SK-N-SH (cell line): ENCODE measurements at regions not wholly inside any gene's neighbourhood (a gene's known extent, or its start where the extent isn't known, plus 50 kb on each side); places are given as distances from the start of the nearest gene placed in this dataset.

Experiments used
- CTCF ChIA-PET: fragments of 300-600, 350-600 bp; formaldehyde crosslinking; extraction: SDS; loops from one replicate; lab custom pipeline; 2021; lab: Yijun Ruan, JAX
- POLR2A ChIA-PET: fragments of 350-600 bp; sonication (Branson Sonifier 250); formaldehyde crosslinking; extraction: SDS; loops from one replicate; lab custom pipeline; 2020; ENCODE audit warnings: antibody characterized with exemption, inconsistent platforms; lab: Yijun Ruan, JAX
- DNase-seq: peaks from one replicate; pipeline ENCODE4 v3.0.0; 2012
- H2AFZ ChIP-seq: fragments of 200-600 bp; sonication (generic); 2 replicates; pipeline ENCODE4 v1.8.1; 2016; ENCODE audit warnings: antibody characterized with exemption, mild to moderate bottlenecking, low read depth
- H3F3A ChIP-seq: fragments of 200-600 bp; sonication (generic); replicated peaks from 2 replicates; pipeline ENCODE3; 2016; ENCODE audit warnings: antibody characterized with exemption, mild to moderate bottlenecking; ENCODE audit not compliant: insufficient read depth
- H3K27ac ChIP-seq, 2 experiments: fragments of 200-500 bp in 1 of 2; fragments of 200-600 bp in 1 of 2; sonication (Bioruptor generic) in 1 of 2; sonication (generic), shearing (Covaris generic) in 1 of 2; 2 replicates each; pipeline versions ENCODE4 v1.5.1 to v1.6.1; 2014 to 2016; ENCODE audit warnings: low read depth in 2 of 2, inconsistent platforms in 1 of 2, low read length in 1 of 2, mild to moderate bottlenecking in 1 of 2, mixed read lengths in 1 of 2
- H3K27me3 ChIP-seq: fragments of 200-600 bp; sonication (generic), shearing (Covaris generic); 2 replicates; pipeline ENCODE4 v1.6.1; 2016; ENCODE audit warnings: mixed run types; ENCODE audit not compliant: insufficient read depth
- H3K36me3 ChIP-seq, 2 experiments: fragments of 200-500 bp in 1 of 2; fragments of 200-600 bp in 1 of 2; sonication (Bioruptor generic) in 1 of 2; sonication (generic) in 1 of 2; replicated peaks in 1 of 2; 2 replicates each; pipeline versions ENCODE3 to v1.5.1; 2014 to 2016; ENCODE audit warnings: low read length in 1 of 2, mild to moderate bottlenecking in 1 of 2; ENCODE audit not compliant: insufficient read depth in 2 of 2, control insufficient read depth in 1 of 2
- H3K4me1 ChIP-seq, 2 experiments: fragments of 200-500 bp in 1 of 2; fragments of 200-600 bp in 1 of 2; sonication (Bioruptor generic) in 1 of 2; sonication (generic), shearing (Covaris generic) in 1 of 2; 2 replicates each; pipeline versions ENCODE4 v1.5.1 to v1.6.1; 2014 to 2016; ENCODE audit warnings: low read depth in 1 of 2, low read length in 1 of 2, mixed run types in 1 of 2; ENCODE audit not compliant: insufficient read depth in 2 of 2, control insufficient read depth in 1 of 2
- H3K4me2 ChIP-seq: fragments of 200-600 bp; sonication (generic), shearing (Covaris generic); 2 replicates; pipeline ENCODE4 v1.6.1; 2017; ENCODE audit warnings: mixed run types
- H3K4me3 ChIP-seq, 2 experiments: fragments of 200-500 bp in 1 of 2; fragments of 200-600 bp in 1 of 2; sonication (Bioruptor generic) in 1 of 2; sonication (generic), shearing (Covaris generic) in 1 of 2; 2 replicates each; pipeline versions ENCODE4 v1.5.1 to v1.8.1; 2014 to 2016; ENCODE audit warnings: low read depth in 2 of 2, inconsistent platforms in 1 of 2, low read length in 1 of 2, mild to moderate bottlenecking in 1 of 2, mixed read lengths in 1 of 2, moderate library complexity in 1 of 2
- H3K79me2 ChIP-seq: fragments of 200-600 bp; sonication (generic); 2 replicates; pipeline ENCODE4 v1.8.1; 2017; ENCODE audit warnings: mild to moderate bottlenecking; ENCODE audit not compliant: insufficient read depth
- H3K9ac ChIP-seq: fragments of 200-600 bp; sonication (generic); 2 replicates; pipeline ENCODE4 v1.6.1; 2017; ENCODE audit warnings: mixed run types
- H3K9me2 ChIP-seq: fragments of 200-600 bp; sonication (generic); 2 replicates; pipeline ENCODE4 v1.6.1; 2017; ENCODE audit warnings: mixed run types
- H3K9me3 ChIP-seq: fragments of 200-600 bp; sonication (generic); 2 replicates; pipeline ENCODE4 v1.6.1; 2017; ENCODE audit warnings: mixed run types, mild to moderate bottlenecking, moderate library complexity
- H4K20me1 ChIP-seq: fragments of 200-600 bp; sonication (generic); 2 replicates; pipeline ENCODE4 v1.6.1; 2017; ENCODE audit warnings: mild to moderate bottlenecking, mixed run types; ENCODE audit not compliant: insufficient read depth
- CHD2 ChIP-seq: fragments of 150-350 bp; IDR thresholded peaks from 2 replicates; pipeline ENCODE4 v1.6.1; 2018; ENCODE audit warnings: low read length; ENCODE audit not compliant: partially characterized antibody
- EZH2phosphoT487 ChIP-seq: fragments of 200-600 bp; sonication (generic); IDR thresholded peaks from 2 replicates; pipeline ENCODE4 v1.6.1; 2017; ENCODE audit warnings: low read depth, mixed run types, mild to moderate bottlenecking, antibody characterized with exemption, moderate library complexity, borderline replicate concordance
- FOXJ3 ChIP-seq: sonication (generic); formaldehyde crosslinking; IDR thresholded peaks from 2 replicates; pipeline ENCODE4 v1.5.1; 2020; ENCODE audit warnings: mild to moderate bottlenecking, missing genetic modification reagents
- FOXM1 ChIP-seq: IDR thresholded peaks from 2 replicates; pipeline ENCODE4 v1.4.0; 2012; ENCODE audit warnings: low read depth, mild to moderate bottlenecking
- GABPA ChIP-seq: IDR thresholded peaks from 2 replicates; pipeline ENCODE4 v1.4.0; 2012; ENCODE audit warnings: low read depth, mild to moderate bottlenecking
- GATA2 ChIP-seq: sonication (generic); formaldehyde crosslinking; IDR thresholded peaks from 2 replicates; pipeline ENCODE4 v1.5.0; 2020; ENCODE audit warnings: mild to moderate bottlenecking, missing genetic modification reagents
- JUND ChIP-seq: IDR thresholded peaks from 2 replicates; pipeline ENCODE4 v1.4.0; 2012
- MAX ChIP-seq: IDR thresholded peaks from 2 replicates; pipeline ENCODE4 v1.4.0; 2012; ENCODE audit warnings: low read depth
- MXI1 ChIP-seq: IDR thresholded peaks from 2 replicates; pipeline ENCODE4 v1.6.1; 2012; ENCODE audit warnings: mild to moderate bottlenecking, low read depth, low read length, improper control_type of control experiment
- NFIC ChIP-seq: IDR thresholded peaks from 2 replicates; pipeline ENCODE4 v1.4.0; 2012; ENCODE audit warnings: borderline replicate concordance
- NRF1 ChIP-seq: IDR thresholded peaks from 2 replicates; pipeline ENCODE4 v1.6.1; 2012; ENCODE audit warnings: low read depth, mild to moderate bottlenecking, low read length
- POLR2AphosphoS5 ChIP-seq: IDR thresholded peaks from 2 replicates; pipeline ENCODE4 v1.6.1; 2012; ENCODE audit warnings: low read depth, low read length
- RAD21 ChIP-seq: IDR thresholded peaks from 2 replicates; pipeline ENCODE4 v1.6.1; 2012; ENCODE audit warnings: mild to moderate bottlenecking, low read length
- RXRA ChIP-seq: IDR thresholded peaks from 2 replicates; pipeline ENCODE4 v1.4.0; 2012; ENCODE audit warnings: low read depth, mild to moderate bottlenecking, borderline replicate concordance
- SMC3 ChIP-seq: IDR thresholded peaks from 2 replicates; pipeline ENCODE4 v1.6.1; 2012; ENCODE audit warnings: low read depth, low read length, improper control_type of control experiment
- USF1 ChIP-seq: IDR thresholded peaks from 2 replicates; pipeline ENCODE4 v1.4.0; 2012; ENCODE audit warnings: low read depth, borderline replicate concordance
- ZBTB33 ChIP-seq: IDR thresholded peaks from 2 replicates; pipeline ENCODE4 v1.4.0; 2012; ENCODE audit warnings: low read depth, borderline replicate concordance
- WGBS: methylation state at CpG from one replicate; pipeline ENCODE4 v1.1.6; 2017; ENCODE audit warnings: low lambda C conversion rate; 5-methylcytosine and 5-hydroxymethylcytosine counted together
- TF ChIP-seq, protein P1 (sequence below): IDR thresholded peaks from 2 replicates; pipeline ENCODE4 v1.6.1; 2012; ENCODE audit warnings: mild to moderate bottlenecking, low read depth, low read length, moderate library complexity

DNA sequence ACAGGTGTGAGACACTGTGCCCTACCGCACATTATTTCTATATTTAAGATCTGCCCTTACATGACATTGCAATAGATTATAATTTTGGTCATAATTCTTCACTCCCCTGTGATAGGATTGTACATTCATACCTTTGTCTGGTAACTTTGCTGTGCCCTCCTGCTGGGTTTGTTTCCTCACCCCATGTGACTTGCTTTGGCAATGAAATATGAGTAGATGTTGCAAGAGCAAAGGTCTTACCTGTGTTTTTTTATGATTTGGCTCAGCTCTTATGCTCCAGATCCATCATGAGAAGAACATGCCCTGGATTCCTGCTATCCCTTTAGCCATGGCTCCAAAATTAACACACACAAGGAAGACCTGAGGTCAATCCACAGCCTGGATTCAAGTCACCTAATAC is 137.7 kb upstream of the EOMES start:
- 6% methylated on average over 1 of the region's 1 CpG for WGBS
- DNase-seq: no peak
- Histone ChIP-seq H3K27me3 (no peaks in the 10 kb centered on the region; the same call in 1 of the 2 replicates), H3F3A (no peaks in the 10 kb centered on the region), H4K20me1 (no peaks in the 10 kb centered on the region), H3K4me3 (no peak overlapping the region), H3K4me2 (no peak overlapping the region), H3K9me2 (no peaks in the 10 kb centered on the region), H3K27ac (no peak overlapping the region), H2AFZ (no peak overlapping the region), H3K9ac (no peak overlapping the region), H3K4me1 (no peaks in the 10 kb centered on the region), H3K79me2 (no peaks in the 10 kb centered on the region), H3K36me3 (no peaks in the 10 kb centered on the region), H3K9me3 (no peaks in the 10 kb centered on the region)
- ChIA-PET CTCF (interaction anchor here (0.7 to 0.9 kb wide), 2 partner anchors 148 to 513 kb away, joined by 3 read pairs; no protein-coding TSS in a partner anchor), POLR2A (no interaction called here)
- TF ChIP-seq GATA2 (no peak), EZH2phosphoT487 (no peak), ZBTB33 (no peak), FOXM1 (no peak), MAX (no peak), JUND (no peak), NRF1 (no peak), GABPA (no peak), POLR2AphosphoS5 (no peak), SMC3 (no peak), RAD21 (no peak), USF1 (no peak), RXRA (no peak), NFIC (no peak), MXI1 (no peak), FOXJ3 (CRISPR knock-in tag) (no peak), CHD2 (no peak)
- TF ChIP-seq, protein P1, sequence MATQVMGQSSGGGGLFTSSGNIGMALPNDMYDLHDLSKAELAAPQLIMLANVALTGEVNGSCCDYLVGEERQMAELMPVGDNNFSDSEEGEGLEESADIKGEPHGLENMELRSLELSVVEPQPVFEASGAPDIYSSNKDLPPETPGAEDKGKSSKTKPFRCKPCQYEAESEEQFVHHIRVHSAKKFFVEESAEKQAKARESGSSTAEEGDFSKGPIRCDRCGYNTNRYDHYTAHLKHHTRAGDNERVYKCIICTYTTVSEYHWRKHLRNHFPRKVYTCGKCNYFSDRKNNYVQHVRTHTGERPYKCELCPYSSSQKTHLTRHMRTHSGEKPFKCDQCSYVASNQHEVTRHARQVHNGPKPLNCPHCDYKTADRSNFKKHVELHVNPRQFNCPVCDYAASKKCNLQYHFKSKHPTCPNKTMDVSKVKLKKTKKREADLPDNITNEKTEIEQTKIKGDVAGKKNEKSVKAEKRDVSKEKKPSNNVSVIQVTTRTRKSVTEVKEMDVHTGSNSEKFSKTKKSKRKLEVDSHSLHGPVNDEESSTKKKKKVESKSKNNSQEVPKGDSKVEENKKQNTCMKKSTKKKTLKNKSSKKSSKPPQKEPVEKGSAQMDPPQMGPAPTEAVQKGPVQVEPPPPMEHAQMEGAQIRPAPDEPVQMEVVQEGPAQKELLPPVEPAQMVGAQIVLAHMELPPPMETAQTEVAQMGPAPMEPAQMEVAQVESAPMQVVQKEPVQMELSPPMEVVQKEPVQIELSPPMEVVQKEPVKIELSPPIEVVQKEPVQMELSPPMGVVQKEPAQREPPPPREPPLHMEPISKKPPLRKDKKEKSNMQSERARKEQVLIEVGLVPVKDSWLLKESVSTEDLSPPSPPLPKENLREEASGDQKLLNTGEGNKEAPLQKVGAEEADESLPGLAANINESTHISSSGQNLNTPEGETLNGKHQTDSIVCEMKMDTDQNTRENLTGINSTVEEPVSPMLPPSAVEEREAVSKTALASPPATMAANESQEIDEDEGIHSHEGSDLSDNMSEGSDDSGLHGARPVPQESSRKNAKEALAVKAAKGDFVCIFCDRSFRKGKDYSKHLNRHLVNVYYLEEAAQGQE: no peak
